Activated CD8-positive, alpha-beta memory T cell treated with anti-CD3 and anti-CD28 coated beads for 4 hours (primary cell): ENCODE measurements at regions not wholly inside any gene's neighbourhood (a gene's known extent, or its start where the extent isn't known, plus 50 kb on each side); places are given as distances from the start of the nearest gene placed in this dataset.

ENCODE experiments used
- DNase-seq, 2 donors: peaks; one replicate each; pipeline ENCODE4 v3.0.0-alpha.2; 2020; ENCODE audit warnings: low read depth in 2 of 2

GRCh38 chr5:19297934-19298333 lies 690.1 kb downstream of the CDH18 start:
- no peak for DNase-seq

GRCh38 chr5:19301271-19301670 lies 686.7 kb downstream of the CDH18 start:
- DNase-seq, result no peak

GRCh38 chr5:19314840-19315239 lies 673.2 kb downstream of the CDH18 start:
- no peak for DNase-seq

DNA sequence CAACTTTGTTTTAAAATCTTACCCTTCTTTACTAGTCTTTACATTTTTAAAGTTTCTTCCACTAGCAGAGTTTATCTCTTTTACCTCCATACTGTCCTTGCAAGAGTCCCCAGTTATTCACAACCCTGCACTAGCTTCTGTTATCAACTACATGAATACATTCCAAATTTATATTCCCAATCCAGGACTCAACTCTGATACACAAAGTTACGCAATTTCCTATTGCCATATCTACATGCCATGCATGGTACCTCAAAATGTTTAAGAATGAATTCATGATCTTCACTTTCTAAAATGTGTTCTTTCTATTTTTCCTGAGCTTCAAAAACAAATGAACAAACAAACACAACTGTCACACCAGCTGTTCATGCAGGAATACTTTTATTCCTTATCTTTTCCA lies 668.7 kb downstream of the CDH18 start:
- DNase-seq, result no peak

- DNase-seq, result no peak
Observed at GRCh38 chr5:19322716-19323485, 665.1 kb downstream of the CDH18 start.

DNA sequence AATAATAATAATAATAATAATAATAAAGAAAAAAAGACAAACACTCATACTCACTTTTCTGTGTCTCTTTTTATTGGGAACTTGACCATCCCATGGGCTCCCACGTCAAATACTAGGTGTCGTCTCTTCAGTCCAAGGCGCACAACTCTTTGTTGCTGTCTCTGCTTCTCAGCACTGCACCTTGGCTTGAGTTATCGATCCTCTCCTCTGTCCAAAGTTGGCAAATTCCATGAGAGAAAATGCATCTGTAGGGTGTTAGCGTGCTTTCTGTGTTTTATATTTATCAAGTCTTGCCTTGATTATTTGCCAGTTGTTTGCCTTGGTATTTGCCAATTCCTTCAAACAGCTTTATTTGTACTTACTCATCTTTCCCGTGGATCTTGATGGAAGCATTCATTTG lies 653.7 kb downstream of the CDH18 start:
- no peak for DNase-seq

- DNase-seq, result no peak
Observed at GRCh38 chr5:19342942-19343341, 645.1 kb downstream of the CDH18 start.

DNA sequence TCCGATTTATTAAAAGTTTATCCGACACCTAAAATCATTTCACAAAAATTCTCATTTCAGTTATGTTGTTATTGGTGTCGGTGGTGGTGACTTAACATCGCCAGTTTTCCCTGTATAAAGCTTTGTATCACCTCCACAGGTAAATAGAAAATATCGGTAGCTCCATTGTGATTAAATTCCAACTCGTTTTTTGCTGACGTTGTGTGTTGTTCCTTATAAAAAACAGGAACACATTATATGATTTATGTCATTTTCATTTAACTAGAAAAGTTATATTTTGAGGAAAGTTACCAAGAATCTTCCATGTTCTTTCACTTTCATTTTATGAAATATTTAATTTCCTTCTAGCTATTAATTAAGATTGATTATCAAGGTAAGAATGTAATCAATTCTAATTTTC lies 635.9 kb downstream of the CDH18 start:
- no peak for DNase-seq

DNA sequence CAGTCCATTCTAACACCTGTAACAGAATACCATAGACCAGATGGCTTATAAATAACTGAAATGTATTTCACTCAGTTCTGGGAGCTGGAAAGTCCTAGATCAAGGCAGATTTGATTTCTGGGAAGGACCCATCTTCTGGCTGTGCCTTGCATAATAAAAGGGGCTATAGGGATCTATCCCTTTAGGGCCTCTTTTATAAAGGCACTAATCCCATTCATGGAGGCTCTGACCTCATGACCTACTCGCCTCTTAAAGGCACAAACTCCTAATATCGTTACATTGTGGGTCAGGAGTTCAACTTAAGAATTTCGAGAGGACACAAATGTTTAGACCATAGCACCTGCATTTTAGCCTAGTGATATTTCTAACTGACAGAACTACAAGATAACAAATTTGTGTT lies 619.0 kb downstream of the CDH18 start:
- no peak for DNase-seq

GRCh38 chr5:19369561-19369960 lies 618.4 kb downstream of the CDH18 start:
- no peak for DNase-seq

DNA sequence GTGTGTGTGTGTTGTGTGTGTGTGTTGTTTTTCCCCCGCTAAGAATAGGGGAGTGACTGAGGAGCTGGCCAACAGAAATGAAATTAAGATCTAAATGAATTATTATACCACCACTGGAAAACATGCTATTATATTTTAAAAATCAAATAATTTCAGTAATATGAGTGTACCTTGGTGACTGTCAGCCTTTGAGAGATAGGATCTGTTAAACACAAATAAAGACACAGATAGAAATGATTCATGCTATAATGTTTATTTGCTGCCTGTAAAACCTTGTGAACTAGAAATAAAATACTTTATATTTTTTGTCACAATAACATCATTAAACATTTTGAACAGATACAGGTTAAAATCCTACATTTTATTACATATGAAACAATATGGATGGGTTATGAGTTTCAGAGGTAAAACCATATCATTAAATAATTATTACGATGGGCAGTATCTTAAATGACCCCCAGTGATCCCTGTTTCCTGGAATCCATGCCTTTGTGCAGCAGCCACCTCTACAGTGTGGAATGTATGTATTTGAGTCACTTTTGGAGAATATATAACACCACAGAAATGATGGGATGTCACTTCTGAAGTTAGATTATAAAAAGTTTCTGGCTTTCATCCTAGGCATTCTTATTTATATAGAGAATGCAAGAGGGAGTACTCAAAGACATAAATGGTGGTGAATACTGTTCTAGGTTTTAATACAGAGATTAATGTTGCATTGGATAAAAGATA lies 617.2 kb downstream of the CDH18 start:
- DNase-seq, result no peak

DNA sequence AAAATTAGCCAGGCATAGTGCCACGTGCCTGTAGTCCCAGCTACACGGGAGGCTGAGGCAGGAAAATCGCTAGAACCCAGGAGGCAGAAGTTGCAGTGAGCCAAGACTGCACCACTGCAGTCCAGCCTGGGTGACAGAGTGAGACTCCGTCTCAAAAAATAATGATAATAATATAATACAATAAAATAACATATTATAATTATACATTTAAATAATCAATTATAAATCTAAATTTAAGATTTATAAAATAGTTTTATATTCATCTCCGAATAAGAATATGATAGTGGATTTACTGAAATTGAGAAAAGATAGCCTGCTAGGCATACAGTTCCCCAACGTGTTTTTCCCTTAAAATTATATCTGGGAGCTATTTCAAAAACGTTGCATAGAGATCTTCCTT lies 599.6 kb downstream of the CDH18 start:
- DNase-seq, result no peak

GRCh38 chr5:19401032-19401431 lies 587.0 kb downstream of the CDH18 start:
- no peak for DNase-seq

DNA sequence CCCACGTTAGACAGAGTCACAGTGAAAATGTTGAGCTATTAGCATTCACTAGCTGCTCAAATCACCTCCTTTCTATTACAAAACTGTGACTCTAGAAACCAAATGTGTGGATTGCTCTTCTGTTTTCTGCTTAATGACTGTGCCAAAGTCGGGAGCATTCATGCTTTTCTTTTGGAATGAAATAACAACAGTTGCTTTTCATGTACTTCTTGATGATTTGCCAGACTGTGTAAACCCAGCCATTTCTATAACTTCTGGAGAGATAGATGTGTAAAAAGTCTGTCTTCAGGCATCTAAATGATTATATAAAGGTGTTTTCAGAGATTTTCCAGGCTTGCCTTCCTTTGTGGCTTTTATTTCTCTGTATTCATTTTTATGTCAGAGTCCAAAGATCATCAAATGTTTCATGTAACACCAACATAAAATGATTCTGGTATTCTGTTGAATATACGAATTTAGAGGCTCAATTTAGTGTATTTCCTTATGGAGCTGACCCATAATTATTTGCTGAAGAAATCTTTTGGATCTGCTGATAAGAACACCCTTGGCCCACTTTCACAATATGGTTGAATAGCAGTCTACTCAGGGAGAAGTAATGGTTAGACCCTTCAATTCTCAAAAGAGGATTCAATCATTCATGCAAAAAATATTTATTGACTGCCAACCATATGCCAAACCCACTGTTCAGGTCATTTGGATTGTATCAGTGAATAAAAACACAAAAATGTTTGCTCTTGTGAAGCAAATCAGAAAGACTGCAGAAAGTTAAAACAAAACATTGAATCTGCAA lies 581.2 kb downstream of the CDH18 start:
- DNase-seq, result no peak

DNA sequence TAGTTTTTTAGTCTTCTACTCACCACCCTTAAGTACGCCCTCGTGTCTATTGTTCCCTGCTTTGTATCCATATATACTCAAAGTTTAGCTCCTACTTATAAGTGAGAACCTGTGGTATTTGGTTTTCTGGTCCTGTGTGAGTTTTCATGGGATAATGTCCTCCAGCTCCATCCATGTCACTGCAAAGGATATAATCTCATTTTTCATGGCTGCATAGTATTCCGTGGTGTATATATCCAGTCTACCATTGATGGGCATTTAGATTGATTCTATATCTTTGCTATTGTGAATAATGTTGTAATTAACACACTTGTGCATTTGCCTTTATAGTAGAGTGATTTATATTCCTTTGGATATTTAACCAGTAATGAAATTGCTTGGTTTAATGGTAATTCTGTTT lies 579.9 kb downstream of the CDH18 start:
- DNase-seq, result no peak

GRCh38 chr5:19411936-19412335 lies 576.1 kb downstream of the CDH18 start:
- DNase-seq, result no peak
